Colon (tissue), 2 donors: ENCODE measurements at regions not wholly inside any gene's neighbourhood (a gene's known extent, or its start where the extent isn't known, plus 50 kb on each side); places are given as distances from the start of the nearest gene placed in this dataset.

ENCODE experiments used
- FAIRE-seq: peaks from 2 replicates; lab custom pipeline; 2012; peaks lifted over from hg19 to GRCh38; lab: Jason Lieb, UNC
- donor health status: control.
- donor health status: control.

DNA sequence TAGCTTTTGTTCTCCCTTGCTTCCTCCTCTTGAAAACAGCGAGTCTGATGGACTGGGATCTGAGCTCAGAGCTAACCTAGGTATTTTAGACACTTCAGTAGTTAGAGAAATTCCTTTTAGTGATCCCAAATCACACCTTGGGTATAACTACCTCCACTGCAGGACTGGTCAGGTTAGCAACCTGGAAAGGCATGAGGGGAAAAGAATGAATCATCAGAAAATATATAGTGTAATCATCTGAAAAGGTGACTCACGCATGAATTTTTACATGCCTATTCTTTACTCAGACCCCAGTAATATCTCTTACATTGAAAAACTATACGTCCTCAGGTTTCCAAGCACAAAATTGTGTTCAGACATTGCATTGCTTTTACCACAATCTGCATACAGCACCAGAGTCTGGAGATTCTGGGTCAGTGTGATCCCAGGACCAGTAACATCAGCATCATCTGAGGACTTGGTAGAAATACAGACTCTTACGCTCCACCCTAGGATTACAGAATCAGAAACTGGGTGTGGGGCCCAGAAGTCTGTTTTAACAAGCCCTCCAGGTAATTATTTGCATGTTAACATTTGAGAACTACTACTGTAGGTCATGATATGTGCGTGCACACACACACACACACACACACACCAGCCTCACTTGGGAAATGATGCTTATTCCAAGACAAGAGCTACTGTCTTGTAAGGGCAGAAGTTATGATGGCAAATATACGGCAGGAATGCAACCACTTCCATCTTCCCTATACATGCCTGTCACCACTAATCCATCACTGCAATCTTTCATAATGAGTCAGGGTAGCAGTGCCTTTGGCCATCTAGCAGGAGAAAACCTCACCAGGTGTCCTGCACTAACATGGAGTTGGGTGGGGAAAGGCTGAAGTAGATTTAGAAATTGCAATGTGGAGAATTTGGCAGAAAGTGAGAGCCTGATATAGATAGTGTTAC, 271.6 kb upstream of the MAP3K1 start:
- FAIRE-seq: no peak

DNA sequence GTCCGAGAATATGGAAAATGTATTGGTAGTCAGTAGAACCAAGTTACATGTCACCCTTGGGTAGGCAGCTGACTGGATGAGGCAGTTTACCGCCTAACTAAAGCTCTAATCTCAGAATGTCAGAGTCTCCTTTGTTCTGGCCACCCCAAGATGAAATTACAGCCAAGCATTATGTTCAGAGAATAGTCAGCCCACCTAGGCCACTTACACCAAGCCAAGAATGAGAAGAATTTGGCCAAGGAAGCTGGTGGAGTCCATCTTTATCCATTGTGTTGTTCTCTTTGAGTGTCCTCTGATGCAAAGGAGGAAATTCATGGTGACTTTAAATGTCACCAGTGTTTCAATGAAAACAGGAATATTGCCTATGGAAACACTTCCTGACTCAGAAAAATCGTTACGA, 275.1 kb upstream of the MAP3K1 start:
- FAIRE-seq: no peak

DNA sequence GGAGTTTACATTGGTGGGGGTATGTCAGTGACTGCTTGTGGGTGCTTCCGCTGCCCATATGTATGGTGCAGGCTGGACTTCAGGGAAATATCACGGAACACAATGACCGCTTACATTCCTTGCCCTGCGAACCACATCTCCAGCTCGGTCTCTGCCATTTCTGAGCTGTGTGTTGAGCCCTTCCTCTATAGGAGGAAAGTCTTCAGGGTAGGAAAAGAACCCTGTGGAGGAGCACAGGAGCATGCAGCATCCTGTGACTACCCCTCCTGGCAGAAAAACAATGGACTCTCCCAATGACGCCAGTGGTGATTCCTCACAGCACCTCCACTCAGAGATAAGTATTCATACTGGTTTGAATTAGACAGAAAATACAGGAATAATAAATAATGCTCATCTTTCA, 276.8 kb upstream of the MAP3K1 start:
- no peak for FAIRE-seq

DNA sequence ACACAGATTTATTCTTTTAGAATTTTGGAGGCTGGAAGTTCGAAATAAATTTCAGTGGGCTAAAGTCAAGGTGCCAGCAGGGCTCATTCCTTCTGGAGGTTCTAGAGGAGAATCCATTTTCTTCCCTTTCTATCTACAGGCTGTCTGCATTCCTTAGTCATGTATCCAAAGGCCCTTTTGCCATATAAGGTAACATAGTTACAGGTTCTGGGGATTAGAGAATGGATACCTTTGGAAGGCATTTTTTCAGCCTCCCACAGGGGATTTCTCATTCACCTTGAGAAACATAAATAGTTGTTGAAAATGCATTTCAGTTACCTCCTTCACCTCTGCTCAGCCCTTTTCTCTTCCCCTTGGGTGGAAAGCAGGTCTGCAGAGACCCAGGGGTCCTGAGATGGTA, 280.0 kb upstream of the MAP3K1 start:
- no peak for FAIRE-seq

DNA sequence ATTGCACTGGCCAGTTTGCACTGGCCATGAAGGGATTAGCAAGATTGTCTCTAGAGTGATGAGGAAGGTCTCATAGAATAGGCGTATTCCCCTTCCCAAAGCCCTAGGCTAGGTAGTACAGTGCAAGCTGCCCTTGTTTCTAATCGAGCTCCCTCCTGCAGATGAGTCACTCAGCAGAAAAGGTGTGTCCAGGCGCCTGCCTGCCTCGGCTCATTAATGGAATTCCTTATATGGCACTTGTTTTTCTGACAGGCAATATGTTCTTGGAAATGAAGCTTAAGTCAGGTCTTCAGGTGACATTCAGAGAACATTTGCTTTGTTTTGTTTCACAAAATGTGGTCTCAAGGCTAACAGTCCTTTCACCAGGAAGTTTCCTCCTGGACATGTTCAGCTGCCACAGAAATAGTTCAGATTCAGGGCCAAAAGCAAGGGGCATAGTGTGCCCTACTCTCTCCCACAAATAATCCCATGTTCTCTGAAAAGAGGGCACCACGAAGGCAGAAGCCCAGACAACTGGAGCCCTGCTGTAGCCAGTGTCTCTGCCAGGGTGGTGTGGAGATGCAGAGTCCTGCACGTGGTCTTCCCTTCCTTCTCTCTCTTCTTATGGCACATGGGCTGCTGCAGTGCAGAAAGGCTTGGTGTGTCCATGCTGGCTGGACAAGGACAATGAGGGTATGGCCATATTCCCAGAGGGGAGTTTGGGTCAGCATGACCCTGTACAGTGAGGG, 281.1 kb upstream of the MAP3K1 start:
- FAIRE-seq: no peak

DNA sequence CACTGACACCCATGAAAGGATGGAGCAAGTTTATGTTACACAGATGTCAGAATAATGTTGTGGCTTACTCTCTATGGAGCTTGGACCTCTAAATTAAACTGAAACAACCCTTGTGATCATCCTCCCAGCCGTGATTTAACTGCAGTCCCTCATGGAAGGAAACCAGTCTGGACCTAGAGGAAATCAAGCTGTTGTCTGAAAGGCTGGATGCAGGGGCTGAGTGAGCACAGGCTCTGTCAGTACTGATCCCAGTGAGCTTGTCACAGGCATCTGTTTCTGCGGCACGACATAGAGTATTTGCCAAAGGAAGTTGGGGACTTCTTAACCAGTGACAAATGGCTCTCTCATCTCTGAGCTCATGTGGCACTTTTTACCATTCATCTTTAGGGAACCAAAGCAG, 282.9 kb upstream of the MAP3K1 start:
- no peak for FAIRE-seq

DNA sequence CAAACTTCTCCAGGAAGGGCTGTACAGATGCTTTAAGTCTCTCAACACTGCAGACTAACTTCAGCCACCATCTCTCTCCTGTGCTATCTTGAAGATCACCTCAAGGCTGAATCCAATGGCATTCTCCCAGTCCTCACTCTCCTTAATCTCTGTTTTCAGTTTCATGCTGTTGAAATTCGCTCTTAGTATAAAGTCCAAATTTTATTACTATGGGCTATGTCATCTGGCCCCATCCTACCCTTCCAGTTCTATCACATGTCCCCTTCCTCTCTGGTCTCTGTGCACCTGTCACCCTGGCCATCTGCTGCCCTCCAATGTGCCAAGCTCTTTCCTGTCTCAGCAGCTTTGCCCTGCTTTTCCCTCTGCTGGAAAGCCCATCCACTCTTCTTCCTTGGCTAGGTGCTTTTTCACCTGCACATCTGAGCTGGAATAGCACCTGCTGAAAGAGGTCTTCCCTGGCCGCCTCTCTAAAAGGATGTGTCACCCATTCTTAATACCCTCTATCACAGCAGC, 284.7 kb upstream of the MAP3K1 start:
- FAIRE-seq: no peak

DNA sequence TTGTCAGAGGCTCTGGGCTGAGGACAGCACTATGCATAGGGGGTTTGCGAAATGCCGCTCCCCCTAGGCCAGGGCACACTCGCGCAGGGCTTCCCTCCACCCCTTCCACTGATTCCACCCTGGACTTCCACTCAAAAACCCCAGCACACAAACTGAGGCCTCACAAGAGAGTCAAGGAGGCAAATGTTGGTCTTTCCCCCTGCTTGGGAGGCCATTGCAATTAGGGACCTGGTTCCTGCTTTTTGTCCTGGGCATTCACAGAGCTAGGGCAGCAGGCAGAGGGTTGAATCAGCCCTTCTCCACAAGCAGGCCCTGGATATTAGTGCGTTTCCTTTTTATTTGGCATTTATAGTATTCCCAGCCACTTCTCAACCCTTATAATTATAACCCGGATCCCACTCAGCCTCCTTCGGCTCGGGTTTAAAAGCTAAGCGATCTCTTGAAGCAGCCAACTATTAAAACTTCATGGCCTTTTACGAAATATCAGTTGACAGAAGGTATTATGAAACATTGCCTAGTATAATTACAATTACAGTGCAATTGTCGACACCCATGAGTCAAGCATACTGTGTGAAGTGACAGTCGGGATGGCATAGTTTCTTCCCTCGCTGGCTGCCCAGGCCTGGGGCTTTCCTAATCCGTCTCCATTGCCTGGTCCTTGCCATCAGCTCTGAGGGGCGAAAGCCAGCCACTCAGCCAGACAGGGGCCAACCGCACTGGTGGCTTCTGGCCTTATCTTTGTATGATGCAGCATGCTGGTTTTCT, 285.5 kb upstream of the MAP3K1 start:
- FAIRE-seq: no peak

DNA sequence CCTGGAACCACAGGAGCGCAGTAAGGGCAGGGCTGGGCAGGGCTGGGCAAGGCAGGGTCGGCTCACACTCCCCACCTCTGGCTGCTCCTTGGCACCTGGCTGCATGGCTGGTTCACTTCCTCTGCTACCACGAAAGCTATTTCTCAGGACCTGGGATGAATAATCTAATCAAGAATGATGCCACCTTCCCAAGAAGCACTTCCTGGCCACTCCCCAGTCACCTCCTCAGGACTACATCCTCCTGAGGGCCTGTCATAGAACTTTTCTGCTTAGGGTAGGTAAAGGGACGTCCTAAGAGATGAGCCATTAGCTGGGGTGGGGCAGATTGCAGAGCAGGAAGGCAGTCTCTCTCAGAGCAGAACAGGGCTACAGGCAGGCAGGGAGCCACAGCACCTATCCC, 288.2 kb upstream of the MAP3K1 start:
- FAIRE-seq: no peak

DNA sequence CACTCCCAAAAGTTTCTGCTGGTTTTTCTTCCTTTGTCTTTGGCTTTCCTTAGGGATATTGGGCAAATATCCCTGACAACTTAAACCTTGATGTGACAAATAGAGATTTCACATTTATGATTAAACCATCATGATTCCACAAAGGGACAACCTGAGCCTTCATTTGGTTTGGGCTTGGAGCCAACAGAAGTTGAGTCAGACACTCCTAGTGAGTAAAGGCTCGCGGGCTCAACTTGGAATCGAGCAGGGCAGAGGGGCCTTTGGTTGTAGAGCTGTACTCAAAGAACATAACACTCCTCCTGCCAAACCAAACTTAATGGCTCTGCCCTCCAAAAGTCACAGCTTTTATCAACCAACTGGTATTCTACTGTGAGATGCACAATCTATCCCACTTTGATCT, 290.2 kb upstream of the MAP3K1 start:
- FAIRE-seq: no peak

DNA sequence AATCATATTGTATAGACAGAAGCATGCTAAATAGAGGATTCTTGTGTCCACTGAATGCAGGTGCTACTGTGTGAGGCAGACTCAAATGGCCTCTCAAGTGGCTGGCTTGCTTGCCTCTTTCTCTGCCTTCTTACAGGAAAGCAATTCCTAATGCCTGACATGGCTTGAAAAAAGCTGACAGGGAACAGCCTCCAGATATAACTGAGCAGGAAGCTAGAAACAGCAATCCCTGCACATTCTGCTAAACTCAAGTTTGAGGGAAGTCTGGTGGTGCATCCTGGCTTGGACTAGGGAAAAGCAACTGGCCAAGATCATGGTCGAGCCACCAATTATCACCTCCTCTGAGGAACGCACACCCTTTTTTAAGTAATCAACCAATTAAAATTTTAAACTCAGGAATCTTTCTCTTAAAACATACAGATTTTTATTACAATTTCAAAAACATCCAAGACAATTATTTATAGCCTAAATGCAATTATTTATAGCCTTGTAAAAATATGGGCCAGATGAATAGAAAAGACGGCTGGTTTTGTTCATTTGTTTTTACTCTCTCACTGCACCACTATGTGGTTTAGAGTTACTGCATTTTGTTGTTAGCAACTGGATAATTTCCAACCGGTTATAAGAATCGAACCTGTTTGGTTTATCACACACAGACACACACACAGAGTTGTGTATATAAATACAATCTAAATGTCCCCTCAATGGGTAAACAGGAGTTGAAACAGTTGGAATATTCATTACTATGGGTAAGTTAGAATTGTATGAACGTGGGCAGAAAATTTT, 290.9 kb upstream of the ANKRD55 start:
- no peak for FAIRE-seq

DNA sequence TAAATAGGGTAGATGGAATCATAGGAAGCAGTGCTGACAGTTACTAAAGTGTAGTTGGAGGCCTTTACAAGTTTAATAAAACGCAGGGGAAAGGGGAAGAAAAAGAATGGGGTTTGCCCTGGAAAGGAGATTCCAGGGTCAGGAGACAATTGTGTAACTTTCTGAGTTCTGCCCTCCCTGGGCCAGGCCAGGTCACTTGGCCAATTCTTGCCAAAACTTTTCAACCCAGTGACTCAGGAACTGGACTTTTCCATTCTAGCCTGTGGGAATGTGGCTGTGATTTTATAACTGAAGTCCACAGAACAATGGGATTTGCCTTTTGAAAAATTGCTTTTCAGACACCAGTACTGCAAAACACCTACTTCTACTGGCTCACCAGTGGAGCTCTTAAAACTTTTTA, 289.8 kb upstream of the ANKRD55 start:
- no peak for FAIRE-seq

DNA sequence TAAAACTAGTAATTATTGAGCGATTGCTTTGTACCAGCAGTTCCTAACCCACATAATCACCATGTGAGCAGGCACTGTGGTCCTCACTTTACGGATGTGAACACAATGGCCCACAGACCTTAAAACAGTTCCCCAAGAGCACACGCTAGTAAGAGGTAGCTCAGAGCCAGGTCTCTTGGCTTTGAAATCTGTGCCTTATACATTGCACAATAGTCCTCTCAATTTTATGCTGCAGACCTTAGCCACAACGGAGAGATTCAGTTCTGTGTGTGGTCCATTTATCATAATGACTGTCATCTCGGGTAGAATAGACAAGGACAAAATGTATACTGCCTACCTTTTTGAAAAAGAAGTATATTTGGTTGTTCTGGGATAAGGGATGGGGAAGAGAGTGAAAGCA, 289.0 kb upstream of the ANKRD55 start:
- no peak for FAIRE-seq

DNA sequence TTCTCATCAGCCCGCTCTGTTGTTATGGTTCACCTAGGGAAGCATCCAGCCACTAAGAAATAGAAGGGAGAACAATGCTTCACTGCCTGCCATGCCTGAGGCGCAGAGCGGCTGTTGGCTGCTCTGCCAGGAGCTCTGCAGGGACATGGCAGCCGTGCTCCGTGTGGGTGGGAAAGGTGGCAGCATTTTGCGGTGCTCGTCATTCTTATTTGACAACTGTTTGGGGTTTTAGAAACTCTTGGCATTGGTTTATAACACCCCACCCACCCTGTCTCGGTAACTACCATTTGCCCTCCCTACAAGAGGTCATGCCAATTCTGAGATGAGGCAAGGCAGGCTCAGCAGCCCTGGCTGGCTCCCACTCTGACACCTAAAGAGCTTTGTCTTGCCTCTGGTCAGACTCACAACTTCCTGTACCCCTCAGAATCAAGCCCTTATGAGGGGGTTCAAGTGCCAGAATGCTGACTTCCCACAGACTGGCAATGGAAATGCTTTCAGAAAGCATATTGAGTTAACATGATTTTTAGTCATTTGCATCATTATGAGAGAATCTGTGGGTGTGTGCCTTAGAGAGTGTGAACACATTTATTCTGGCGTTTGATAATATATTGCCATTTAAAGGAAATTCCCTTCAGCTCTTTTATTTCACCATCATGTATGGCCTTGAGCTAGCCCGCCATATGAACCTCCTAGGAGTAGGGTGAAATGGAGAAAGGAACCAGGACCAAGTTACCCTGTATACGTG, 288.0 kb upstream of the ANKRD55 start:
- FAIRE-seq: no peak

DNA sequence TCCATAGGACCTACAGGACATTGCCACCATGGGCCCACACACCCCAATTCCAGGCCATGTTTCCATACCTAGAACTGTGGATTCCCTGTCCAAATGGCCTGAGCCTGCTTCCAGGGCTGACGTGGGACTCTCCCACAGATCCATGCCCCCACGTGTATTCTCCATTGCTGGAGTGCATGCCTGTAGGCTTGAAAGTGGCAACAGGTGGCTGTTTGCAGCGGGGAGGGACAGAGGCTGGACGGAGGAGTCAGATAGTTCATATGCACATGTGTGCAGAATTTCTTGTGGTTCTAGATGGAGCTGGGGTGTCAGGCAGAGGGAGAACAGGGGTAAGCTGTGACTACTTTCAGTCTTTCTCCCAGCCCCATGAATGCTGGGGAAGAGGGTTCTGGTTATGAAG, 285.7 kb upstream of the ANKRD55 start:
- no peak for FAIRE-seq

DNA sequence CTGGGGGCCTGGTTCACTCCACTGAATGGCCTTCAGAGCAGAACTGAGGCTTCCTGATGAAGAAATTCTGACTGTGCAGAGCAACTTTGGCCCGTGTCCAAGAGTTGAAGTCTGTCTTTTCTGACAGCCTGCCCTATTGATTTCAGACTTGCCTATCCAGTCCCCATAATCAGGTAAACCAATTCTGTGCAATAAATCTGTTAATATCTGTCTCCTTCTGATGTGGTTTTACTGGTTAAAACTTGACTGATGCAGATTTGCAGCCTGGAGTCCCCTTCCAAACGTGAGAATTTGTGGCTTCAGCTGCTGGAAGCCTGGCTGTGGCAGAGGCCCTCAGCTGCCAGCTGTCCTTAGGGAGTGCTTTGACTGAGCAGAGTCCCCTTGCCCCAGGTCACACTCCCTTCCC, 283.9 kb upstream of the ANKRD55 start:
- no peak for FAIRE-seq

DNA sequence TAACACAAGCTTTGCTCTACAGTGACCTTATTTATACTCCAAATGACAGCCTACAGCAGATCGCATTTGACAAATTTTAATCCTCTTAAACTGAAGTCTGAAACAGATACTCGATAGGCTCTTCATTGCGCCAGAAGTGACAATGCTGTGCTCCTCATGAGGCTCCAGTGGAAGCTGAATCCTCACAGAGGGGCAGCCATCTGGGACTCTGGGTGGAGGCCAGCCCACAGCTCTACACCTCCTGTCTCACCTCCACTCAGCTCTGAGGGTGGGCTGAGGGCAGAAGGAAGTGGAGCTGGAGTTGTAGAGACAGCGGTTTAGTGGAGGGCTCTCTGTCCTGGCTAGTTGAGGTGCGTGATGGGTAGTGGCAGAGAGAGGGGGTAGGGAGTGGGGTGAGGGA, 283.3 kb upstream of the ANKRD55 start:
- FAIRE-seq: no peak

DNA sequence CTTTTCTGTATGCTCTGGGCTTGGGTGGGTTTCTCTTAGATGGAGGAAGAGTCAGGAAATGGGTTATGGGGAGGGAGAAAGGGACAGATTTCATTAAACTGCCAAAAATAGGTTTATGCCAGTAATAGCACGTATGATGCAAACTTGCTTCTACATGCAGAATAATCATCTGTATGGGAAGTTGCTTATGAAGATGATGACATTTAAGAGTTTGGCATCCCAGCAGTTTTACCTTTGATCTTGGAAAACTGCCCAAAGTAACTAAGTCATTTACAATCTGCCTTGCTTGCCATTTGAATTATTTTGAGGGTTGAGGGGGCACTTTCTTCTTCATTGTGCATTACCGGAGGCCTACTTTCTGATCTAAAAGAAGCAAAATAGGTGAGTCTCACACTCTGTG, 282.9 kb upstream of the ANKRD55 start:
- FAIRE-seq: no peak

DNA sequence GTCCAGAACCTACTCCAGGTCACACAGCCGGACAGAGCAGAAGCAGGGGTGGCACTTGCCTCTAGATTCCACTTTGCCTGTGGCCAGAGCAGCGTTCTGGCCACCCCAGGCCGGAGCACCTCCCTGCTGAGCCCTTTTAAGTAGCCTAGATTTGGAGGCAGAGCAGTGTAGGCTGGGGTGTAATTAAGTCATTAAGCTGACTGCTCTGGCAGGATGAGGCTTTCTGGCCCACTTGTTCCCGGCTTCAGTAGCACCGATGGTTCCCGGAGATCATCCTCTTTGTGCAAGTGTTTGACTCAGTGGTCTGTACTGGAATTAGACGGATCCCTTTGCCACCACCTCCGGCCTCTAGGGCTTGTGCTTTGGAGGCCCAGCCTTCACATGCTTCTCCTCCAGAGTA, 281.9 kb upstream of the ANKRD55 start:
- FAIRE-seq: no peak

DNA sequence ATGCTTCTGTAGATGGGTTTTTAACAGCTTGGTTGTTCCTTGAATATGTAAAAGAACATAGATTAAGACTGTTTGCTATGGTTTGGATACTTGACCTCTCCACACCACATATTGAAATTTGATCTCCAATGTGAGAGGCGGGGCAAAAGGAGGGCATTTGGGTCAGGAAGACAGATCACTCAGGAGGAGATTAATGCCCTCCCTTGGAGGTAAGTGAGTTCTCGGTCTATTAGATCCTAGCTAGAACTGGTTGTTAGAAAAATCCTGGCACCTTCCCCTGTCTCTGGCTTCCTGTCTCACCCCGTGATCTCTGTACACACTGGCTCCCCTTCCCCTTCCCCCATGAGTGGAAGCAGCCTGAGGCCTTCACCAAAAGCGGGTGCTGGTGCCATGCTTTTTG, 281.1 kb upstream of the ANKRD55 start:
- FAIRE-seq: no peak

DNA sequence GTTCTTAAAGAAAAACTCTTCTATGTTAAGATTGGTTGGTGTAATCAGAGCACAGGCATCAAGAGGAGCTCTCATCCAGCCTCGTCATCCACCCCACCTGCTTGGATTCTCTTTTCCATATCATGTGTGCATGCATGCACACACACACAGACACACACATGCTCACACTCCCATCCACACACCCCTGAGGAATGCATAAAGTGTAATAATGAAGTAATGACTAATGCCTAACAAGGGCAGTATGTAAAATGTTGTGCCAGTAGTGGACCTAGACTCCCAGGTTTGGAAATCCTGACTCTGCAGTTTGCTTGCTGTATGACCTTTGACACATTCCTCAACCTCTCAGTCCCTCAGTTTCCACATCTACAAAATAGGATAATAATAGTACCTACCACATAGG, 280.0 kb upstream of the ANKRD55 start:
- FAIRE-seq: no peak
